Mesothelial cell of epicardium (in vitro differentiated cells): ENCODE measurements at regions not wholly inside any gene's neighbourhood (a gene's known extent, or its start where the extent isn't known, plus 50 kb on each side); places are given as distances from the start of the nearest gene placed in this dataset.

Experiments used
- DNase-seq, 2 experiments: peaks; one replicate each; pipeline ENCODE4 v3.0.0; 2021; ENCODE audit warnings: low spot score in 2 of 2; ENCODE audit not compliant: unreplicated experiment in 2 of 2
- H3K27ac Mint-ChIP-seq: 2 replicates; pipeline ENCODE4 v1.8.0; 2021; ENCODE audit warnings: mixed read lengths
- H3K27me3 Mint-ChIP-seq: 2 replicates; pipeline ENCODE4 v1.8.0; 2021; ENCODE audit warnings: low read depth, mixed read lengths
- H3K36me3 Mint-ChIP-seq: 2 replicates; pipeline ENCODE4 v1.8.0; 2021; ENCODE audit warnings: mixed read lengths
- H3K4me1 Mint-ChIP-seq: 2 replicates; pipeline ENCODE4 v1.8.0; 2021; ENCODE audit warnings: mixed read lengths
- H3K4me3 Mint-ChIP-seq: 2 replicates; pipeline ENCODE4 v1.8.0; 2021; ENCODE audit warnings: mild to moderate bottlenecking, moderate library complexity, mixed read lengths
- H3K9me3 Mint-ChIP-seq: 2 replicates; pipeline ENCODE4 v1.8.0; 2021; ENCODE audit warnings: mixed read lengths
- CTCF ChIP-seq: fragments of 200-600 bp; sonication (generic); IDR thresholded peaks from one replicate; pipeline ENCODE4 v1.5.0; 2021; ENCODE audit warnings: antibody characterized with exemption; ENCODE audit not compliant: unreplicated experiment

GRCh38 chr1:232369451-232370296, 260.3 kb downstream of the SIPA1L2 start:
- no peak overlapping the region for H3K4me3 Mint-ChIP-seq
- H3K36me3 Mint-ChIP-seq, result no peaks in the 10 kb centered on the region
- no peak overlapping the region for H3K27ac Mint-ChIP-seq
- H3K9me3 Mint-ChIP-seq, result no peaks in the 10 kb centered on the region
- no peak for DNase-seq
- H3K4me1 Mint-ChIP-seq, result peaks cover 2% of the 10 kb centered on the region
- no peaks in the 10 kb centered on the region for H3K27me3 Mint-ChIP-seq
- TF ChIP-seq CTCF, result no peak

GRCh38 chr1:232368821-232369321, 261.1 kb downstream of the SIPA1L2 start:
- H3K36me3 Mint-ChIP-seq, result no peaks in the 10 kb centered on the region
- no peaks in the 10 kb centered on the region for H3K4me1 Mint-ChIP-seq
- H3K27ac Mint-ChIP-seq, result no peak overlapping the region
- no peak for TF ChIP-seq CTCF
- H3K4me3 Mint-ChIP-seq, result no peak overlapping the region
- no peaks in the 10 kb centered on the region for H3K9me3 Mint-ChIP-seq
- H3K27me3 Mint-ChIP-seq, result no peaks in the 10 kb centered on the region
- DNase-seq, result no peak

GRCh38 chr1:232367293-232367692, 262.6 kb downstream of the SIPA1L2 start:
- no peak for TF ChIP-seq CTCF
- no peak for DNase-seq
- Mint-ChIP-seq H3K27ac (no peak overlapping the region), H3K9me3 (no peaks in the 10 kb centered on the region), H3K27me3 (no peaks in the 10 kb centered on the region), H3K4me3 (no peak overlapping the region), H3K36me3 (no peaks in the 10 kb centered on the region), H3K4me1 (no peaks in the 10 kb centered on the region)

GRCh38 chr1:232364654-232365382, 265.1 kb downstream of the SIPA1L2 start:
- Mint-ChIP-seq H3K27me3 (no peaks in the 10 kb centered on the region), H3K4me1 (no peaks in the 10 kb centered on the region), H3K9me3 (peaks cover 4% of the 10 kb centered on the region), H3K4me3 (no peak overlapping the region), H3K36me3 (no peaks in the 10 kb centered on the region), H3K27ac (no peak overlapping the region)
- no peak for DNase-seq
- no peak for TF ChIP-seq CTCF

- Mint-ChIP-seq H3K27me3 (no peaks in the 10 kb centered on the region), H3K9me3 (peaks cover 4% of the 10 kb centered on the region)
Measured at GRCh38 chr1:232363008-232363407, 266.9 kb downstream of the SIPA1L2 start.

More at GRCh38 chr1:232363008-232363407, 266.9 kb downstream of the SIPA1L2 start:
- H3K4me3 Mint-ChIP-seq, result no peak overlapping the region
- no peak for DNase-seq
- TF ChIP-seq CTCF, result no peak
- H3K4me1 Mint-ChIP-seq, result no peaks in the 10 kb centered on the region
- H3K36me3 Mint-ChIP-seq, result no peaks in the 10 kb centered on the region
- no peak overlapping the region for H3K27ac Mint-ChIP-seq
